Endothelial cell of umbilical vein (primary cell): ENCODE measurements at regions not wholly inside any gene's neighbourhood (a gene's known extent, or its start where the extent isn't known, plus 50 kb on each side); places are given as distances from the start of the nearest gene placed in this dataset.

Experiments
- BruUV-seq: library from RNA; stranded (reverse); fragments of 400-500 nt; replicated peaks from 2 replicates; lab custom pipeline; 2021; lab: Mats Ljungman, UMichigan
- CTCF ChIA-PET: fragments of 300-600, 350-600 bp; sonication (Branson Sonifier 250); formaldehyde crosslinking; loops from one replicate; lab custom pipeline; 2021; ENCODE audit warnings: antibody characterized with exemption, inconsistent platforms; lab: Charles Lee
- POLR2A ChIA-PET: fragments of 300-600, 350-600 bp; sonication (Branson Sonifier 250); formaldehyde crosslinking; loops from one replicate; lab custom pipeline; 2021; ENCODE audit warnings: antibody characterized with exemption, inconsistent platforms; lab: Charles Lee
- DNase-seq: peaks from one replicate; pipeline ENCODE4 v3.0.0-alpha.2; 2011; ENCODE audit warnings: low read depth, low spot score
- FAIRE-seq: peaks from 2 replicates; lab custom pipeline; 2011; peaks lifted over from hg19 to GRCh38; lab: Jason Lieb, UNC
- H2AFZ ChIP-seq: 2 replicates; pipeline ENCODE4 v1.6.0; 2012; ENCODE audit warnings: low read depth, low read length, control low read depth, inconsistent platforms
- H3K27ac ChIP-seq: 2 replicates; pipeline ENCODE4 v1.5.1; 2011; ENCODE audit warnings: low read depth, mild to moderate bottlenecking, control low read depth, low read length, moderate library complexity; ENCODE audit not compliant: insufficient read depth
- H3K27me3 ChIP-seq, 2 experiments: 2 replicates each; pipeline versions ENCODE4 v1.6.0 to v1.6.1; 2011; ENCODE audit warnings: low read length in 2 of 2, mixed read lengths in 1 of 2; ENCODE audit not compliant: control insufficient read depth in 2 of 2, insufficient read depth in 2 of 2
- H3K36me3 ChIP-seq, 2 experiments: 2 replicates in 1 of 2; 3 replicates in 1 of 2; pipeline ENCODE4 v1.5.1; 2011; ENCODE audit warnings: low read length in 2 of 2, mild to moderate bottlenecking in 1 of 2, moderate library complexity in 1 of 2; ENCODE audit not compliant: control insufficient read depth in 2 of 2, insufficient read depth in 2 of 2; ENCODE audit errors: extremely low read depth in 1 of 2
- H3K4me1 ChIP-seq: 3 replicates; pipeline ENCODE4 v1.5.1; 2011; ENCODE audit warnings: mild to moderate bottlenecking, low read length; ENCODE audit not compliant: control insufficient read depth, insufficient read depth; ENCODE audit errors: extremely low read depth
- H3K4me2 ChIP-seq: 2 replicates; pipeline ENCODE4 v1.6.1; 2011; ENCODE audit warnings: low read length, control low read depth, mixed read lengths; ENCODE audit not compliant: insufficient read depth
- H3K4me3 ChIP-seq, 3 experiments: fragments of 200-600 bp in 1 of 3; sonication (generic), shearing (Covaris generic) in 1 of 3; replicated peaks in 1 of 3; 2 replicates each; pipeline ENCODE4 v1.5.1; 2011 to 2016; ENCODE audit warnings: control low read depth in 3 of 3, low read length in 3 of 3, mild to moderate bottlenecking in 2 of 3, inconsistent platforms in 1 of 3, low read depth in 1 of 3, moderate library complexity in 1 of 3; ENCODE audit not compliant: insufficient read depth in 1 of 3
- H3K79me2 ChIP-seq: 2 replicates; pipeline ENCODE4 v1.6.0; 2012; ENCODE audit warnings: low read length, inconsistent platforms; ENCODE audit not compliant: control insufficient read depth, insufficient read depth
- H3K9ac ChIP-seq: replicated peaks from 2 replicates; pipeline ENCODE3; 2011; ENCODE audit warnings: low read length, control low read depth; ENCODE audit not compliant: insufficient read depth; ENCODE audit errors: extremely low read depth
- H3K9me1 ChIP-seq: replicated peaks from 3 replicates; pipeline ENCODE4 v1.6.0; 2011; ENCODE audit warnings: mild to moderate bottlenecking, low read length; ENCODE audit not compliant: control insufficient read depth, insufficient read depth; ENCODE audit errors: extremely low read depth
- H3K9me3 ChIP-seq: replicated peaks from 2 replicates; pipeline ENCODE4 v1.5.1; 2012; ENCODE audit warnings: low read length, inconsistent platforms; ENCODE audit not compliant: control insufficient read depth, insufficient read depth
- H4K20me1 ChIP-seq: replicated peaks from 2 replicates; pipeline ENCODE3; 2011; ENCODE audit warnings: mild to moderate bottlenecking, low read length; ENCODE audit not compliant: control insufficient read depth, insufficient read depth; ENCODE audit errors: extremely low read depth
- CTCF ChIP-seq, 2 donors: IDR thresholded peaks; 1 replicate in 1 of 2; 2 replicates in 1 of 2; pipeline ENCODE4 v1.5.1; 2011; ENCODE audit warnings: low read length in 2 of 2, mild to moderate bottlenecking in 2 of 2, moderate library complexity in 2 of 2, control low read depth in 1 of 2, inconsistent platforms in 1 of 2, low read depth in 1 of 2; ENCODE audit not compliant: insufficient read depth in 1 of 2; ENCODE audit errors: extremely low read depth in 1 of 2
- EZH2 ChIP-seq: IDR thresholded peaks from 2 replicates; pipeline ENCODE4 v1.6.1; 2012; ENCODE audit warnings: borderline replicate concordance, low read depth, mild to moderate bottlenecking, moderate library complexity, low read length, inconsistent platforms; ENCODE audit not compliant: severe bottlenecking
- GATA2 ChIP-seq: IDR thresholded peaks from 2 replicates; pipeline ENCODE4 v1.7.0; 2011; ENCODE audit warnings: low read depth, mild to moderate bottlenecking, moderate library complexity, mixed read lengths, low read length; ENCODE audit not compliant: insufficient read length, insufficient read depth
- JUN ChIP-seq: IDR thresholded peaks from 2 replicates; pipeline ENCODE4 v1.6.1; 2011; ENCODE audit warnings: borderline replicate concordance, low read depth; ENCODE audit not compliant: insufficient read length, insufficient read depth
- MAX ChIP-seq: IDR thresholded peaks from 2 replicates; pipeline ENCODE4 v1.6.1; 2011; ENCODE audit not compliant: insufficient read depth, insufficient read length
- MYC ChIP-seq: IDR thresholded peaks from one replicate; pipeline ENCODE4 v1.6.1; 2011; ENCODE audit warnings: mild to moderate bottlenecking, low read depth, low read length
- POLR2A ChIP-seq: IDR thresholded peaks from 2 replicates; pipeline ENCODE4 v1.6.1; 2012; ENCODE audit warnings: low read depth, mild to moderate bottlenecking, control low read depth, low read length
- POLR2AphosphoS5 ChIP-seq: IDR thresholded peaks from 2 replicates; pipeline ENCODE4 v1.6.1; 2012; ENCODE audit warnings: low read depth, mild to moderate bottlenecking, control low read depth, low read length, moderate library complexity; ENCODE audit not compliant: insufficient read depth
- dilution Hi-C: fragments of 300-500 bp; cut with MboI; formaldehyde crosslinking; loops from one replicate; pipeline ENCODE4 v1.15.0; 2019; ENCODE audit warnings: low sequenced_read_pairs; ENCODE audit not compliant: extremely low pct_ligation_motif_present
- intact Hi-C: fragments of 100-400 bp; cut with micrococcal nuclease; formaldehyde crosslinking; loops from one replicate; pipeline ENCODE4 v1.10.0; 2022

- Histone ChIP-seq H3K4me3 (no peak overlapping the region), H3K9ac (no peak overlapping the region), H3K4me1 (no peaks in the 10 kb centered on the region), H4K20me1 (no peaks in the 10 kb centered on the region), H2AFZ (no peak overlapping the region), H3K9me1 (no peaks in the 10 kb centered on the region), H3K27me3 (no peaks in the 10 kb centered on the region), H3K27ac (no peak overlapping the region), H3K4me2 (no peak overlapping the region), H3K79me2 (no peaks in the 10 kb centered on the region), H3K9me3 (no peaks in the 10 kb centered on the region), H3K36me3 (no peaks in the 10 kb centered on the region)
- ChIA-PET POLR2A (no interaction called here), CTCF (no interaction called here)
- FAIRE-seq = no peak
- intact Hi-C loops = no loop called here
- no peak for TF ChIP-seq POLR2A
- no peak for TF ChIP-seq GATA2
- TF ChIP-seq JUN = no peak
- TF ChIP-seq CTCF (IDR thresholded peaks at IDR 0.05; ENCODE audit: extremely low read depth in 1 of 2, insufficient read depth in 1 of 2, low read depth in 1 of 2, low read length in 2 of 2) = no peak
- TF ChIP-seq MYC = no peak
- TF ChIP-seq POLR2AphosphoS5 = no peak
- no peak for TF ChIP-seq EZH2
- TF ChIP-seq MAX = no peak
- DNase-seq = no peak
- no TSS peak for BruUV-seq
- dilution Hi-C loops = no loop called here
These were observed 829.1 kb upstream of the MIR17HG start for GRCh38 chr13:90518417-90518816.
